DMS153 treated with DMSO at 0.1 percent for 48 hours (cell line): ENCODE measurements at regions not wholly inside any gene's neighbourhood (a gene's known extent, or its start where the extent isn't known, plus 50 kb on each side); places are given as distances from the start of the nearest gene placed in this dataset.
A peak's percentile ranks its signal among the peaks of the same experiment; 100 is the strongest.

ENCODE experiments used
- DNase-seq: peaks from one replicate; lab custom pipeline; 2025; ENCODE audit not compliant: unreplicated experiment; lab: John Stamatoyannopoulos, UW

GRCh38 chr4:138927072-138927471 lies 88.5 kb upstream of the NOCT start:
- DNase-seq = no peak

GRCh38 chr4:138925495-138925894 lies 90.1 kb upstream of the NOCT start:
- DNase-seq = no peak

GRCh38 chr4:138919094-138919936 lies 96.3 kb upstream of the NOCT start:
- DNase-seq = peak; percentile 92

- DNase-seq = peak; percentile 61
Measured at GRCh38 chr4:138918169-138918869, 97.3 kb upstream of the NOCT start.

GRCh38 chr4:138916763-138917162 lies 98.8 kb upstream of the NOCT start:
- DNase-seq = no peak

GRCh38 chr4:138915756-138916155 lies 99.8 kb upstream of the NOCT start:
- no peak for DNase-seq

- no peak for DNase-seq
Measured at GRCh38 chr4:138912704-138913340, 102.8 kb upstream of the NOCT start.

- DNase-seq = peak; percentile 92
Measured at GRCh38 chr4:138911909-138912703, 103.5 kb upstream of the NOCT start.

GRCh38 chr4:138910914-138911336 lies 104.7 kb upstream of the NOCT start:
- DNase-seq = peak; percentile 96

- peak; percentile 80 for DNase-seq
Measured at GRCh38 chr4:138910195-138910913, 105.2 kb upstream of the NOCT start.

GRCh38 chr4:138909587-138909986 lies 106.0 kb upstream of the NOCT start:
- no peak for DNase-seq

GRCh38 chr4:138908134-138908533 lies 107.4 kb upstream of the NOCT start:
- DNase-seq = no peak

GRCh38 chr4:138907174-138907573 lies 108.4 kb upstream of the NOCT start:
- no peak for DNase-seq

GRCh38 chr4:138904793-138905192 lies 110.8 kb upstream of the NOCT start:
- no peak for DNase-seq

GRCh38 chr4:138903185-138903584 lies 112.4 kb upstream of the NOCT start:
- no peak for DNase-seq

- DNase-seq = no peak
Measured at GRCh38 chr4:138902705-138903104, 112.9 kb upstream of the NOCT start.

GRCh38 chr4:138901177-138901576 lies 114.4 kb upstream of the NOCT start:
- no peak for DNase-seq

- no peak for DNase-seq
Measured at GRCh38 chr4:138899999-138900398, 115.6 kb upstream of the NOCT start.

- peak; percentile 93 for DNase-seq
Measured at GRCh38 chr4:138898282-138898681, 117.3 kb upstream of the NOCT start.

- DNase-seq = peak; percentile 93
Measured at GRCh38 chr4:138897811-138898226, 117.8 kb upstream of the NOCT start.
